GM10266 (cell line): ENCODE measurements at regions not wholly inside any gene's neighbourhood (a gene's known extent, or its start where the extent isn't known, plus 50 kb on each side); places are given as distances from the start of the nearest gene placed in this dataset.

Source experiments
- DNase-seq: peaks from one replicate; pipeline ENCODE4 v3.0.0; 2012; ENCODE audit errors: extremely low spot score
- CTCF ChIP-seq: IDR thresholded peaks from 2 replicates; pipeline ENCODE4 v1.5.1; 2012; ENCODE audit warnings: mild to moderate bottlenecking, low read depth; ENCODE audit not compliant: control insufficient read depth, insufficient read depth; ENCODE audit errors: missing control alignments

- no peak for TF ChIP-seq CTCF
- DNase-seq: no peak
These were observed 89.4 kb upstream of the IGLL5 start for GRCh38 chr22:22798232-22798616.

GRCh38 chr22:22798716-22799115 is 88.9 kb upstream of the IGLL5 start:
- no peak for TF ChIP-seq CTCF
- no peak for DNase-seq

- no peak for DNase-seq
These were observed 88.1 kb upstream of the IGLL5 start for GRCh38 chr22:22799561-22799960.

DNA sequence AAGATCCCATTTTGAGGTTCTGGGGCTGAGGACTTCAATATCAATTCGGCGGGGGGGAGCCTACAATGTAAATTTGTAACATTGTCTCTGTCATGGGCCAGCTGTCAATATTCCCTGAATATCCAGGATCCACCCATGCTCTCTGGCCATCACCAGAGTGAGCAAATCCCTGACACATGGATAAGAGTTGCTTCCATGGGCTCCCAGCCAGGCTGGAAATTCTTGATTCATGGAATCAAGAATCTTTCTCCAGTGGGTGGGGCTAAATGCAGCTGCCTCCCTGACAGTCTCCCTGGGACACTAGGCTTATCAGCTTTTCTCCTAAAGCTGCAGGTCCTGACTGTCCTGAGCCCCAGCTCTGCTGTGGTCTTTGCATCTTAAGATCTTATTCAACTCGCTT is 86.9 kb upstream of the IGLL5 start:
- no peak for TF ChIP-seq CTCF
- DNase-seq: no peak

More at GRCh38 chr22:22799561-22799960, 88.1 kb upstream of the IGLL5 start:
- no peak for TF ChIP-seq CTCF

GRCh38 chr22:22802339-22802970 is 85.2 kb upstream of the IGLL5 start:
- peak; percentile 31 for TF ChIP-seq CTCF
- DNase-seq: peak; percentile 16

GRCh38 chr22:22803285-22803853 is 84.2 kb upstream of the IGLL5 start:
- no peak for DNase-seq

More at GRCh38 chr22:22803285-22803853, 84.2 kb upstream of the IGLL5 start:
- TF ChIP-seq CTCF: no peak
